ENCODE measurements at regions not wholly inside any gene's neighbourhood (a gene's known extent, or its start where the extent isn't known, plus 50 kb on each side); places are given as distances from the start of the nearest gene placed in this dataset.
"Not testable (repeated sequence)": the region's sequence is repeated elsewhere in the genome, so short reads cannot be mapped to it uniquely, and the experiment has no call there.

- not testable (repeated sequence) for H3K4me3 Mint-ChIP-seq (ENCODE audit: unreplicated experiment); DNase-seq (ENCODE audit: low spot score); H3K27ac Mint-ChIP-seq (ENCODE audit: unreplicated experiment); H3K36me3 Mint-ChIP-seq (ENCODE audit: low read depth, unreplicated experiment); H3K9me3 Mint-ChIP-seq (ENCODE audit: unreplicated experiment); H3K27me3 Mint-ChIP-seq (ENCODE audit: unreplicated experiment)
- peaks cover 27% of the 10 kb centered on the region for H3K4me1 Mint-ChIP-seq (ENCODE audit: unreplicated experiment)
Measured at GRCh38 chr12:131234841-131235271, 281.1 kb downstream of the ADGRD1 start.

GRCh38 chr12:131235871-131236271, 282.2 kb downstream of the ADGRD1 start:
- H3K4me3 Mint-ChIP-seq (ENCODE audit: unreplicated experiment): no peak overlapping the region
- DNase-seq (ENCODE audit: low spot score): no peak
- H3K36me3 Mint-ChIP-seq (ENCODE audit: low read depth, unreplicated experiment): peaks cover 5% of the 10 kb centered on the region
- H3K9me3 Mint-ChIP-seq (ENCODE audit: unreplicated experiment): no peaks in the 10 kb centered on the region
- H3K4me1 Mint-ChIP-seq (ENCODE audit: unreplicated experiment): peaks cover 17% of the 10 kb centered on the region
- no peak overlapping the region for H3K27ac Mint-ChIP-seq (ENCODE audit: unreplicated experiment)
- H3K27me3 Mint-ChIP-seq (ENCODE audit: unreplicated experiment): peaks cover 9% of the 10 kb centered on the region
- no peak for TF ChIP-seq CTCF (IDR thresholded peaks at IDR 0.05; ENCODE audit: unreplicated experiment)

GRCh38 chr12:131239384-131240094, 285.8 kb downstream of the ADGRD1 start:
- Mint-ChIP-seq H3K27ac (ENCODE audit: unreplicated experiment) (no peak overlapping the region), H3K4me1 (ENCODE audit: unreplicated experiment) (peaks cover 7% of the 10 kb centered on the region), H3K9me3 (ENCODE audit: unreplicated experiment) (no peaks in the 10 kb centered on the region), H3K36me3 (ENCODE audit: low read depth, unreplicated experiment) (peaks cover 3% of the 10 kb centered on the region), H3K27me3 (ENCODE audit: unreplicated experiment) (peaks cover 4% of the 10 kb centered on the region), H3K4me3 (ENCODE audit: unreplicated experiment) (no peak overlapping the region)
- TF ChIP-seq CTCF (IDR thresholded peaks at IDR 0.05; ENCODE audit: unreplicated experiment): no peak
- DNase-seq (ENCODE audit: low spot score): no peak

- H3K27me3 Mint-ChIP-seq (ENCODE audit: unreplicated experiment): peaks cover 5% of the 10 kb centered on the region
- H3K9me3 Mint-ChIP-seq (ENCODE audit: unreplicated experiment): no peaks in the 10 kb centered on the region
- no peak for TF ChIP-seq CTCF (IDR thresholded peaks at IDR 0.05; ENCODE audit: unreplicated experiment)
Measured at GRCh38 chr12:131241517-131241916, 287.8 kb downstream of the ADGRD1 start.

GRCh38 chr12:131242741-131243496, 289.2 kb downstream of the ADGRD1 start:
- Mint-ChIP-seq H3K4me3 (ENCODE audit: unreplicated experiment) (no peak overlapping the region), H3K27me3 (ENCODE audit: unreplicated experiment) (peaks cover 10% of the 10 kb centered on the region), H3K4me1 (ENCODE audit: unreplicated experiment) (no peaks in the 10 kb centered on the region), H3K9me3 (ENCODE audit: unreplicated experiment) (no peaks in the 10 kb centered on the region), H3K27ac (ENCODE audit: unreplicated experiment) (no peak overlapping the region), H3K36me3 (ENCODE audit: low read depth, unreplicated experiment) (peaks cover 7% of the 10 kb centered on the region)
- DNase-seq (ENCODE audit: low spot score): peak; percentile 29
- TF ChIP-seq CTCF (IDR thresholded peaks at IDR 0.05; ENCODE audit: unreplicated experiment): no peak

More at GRCh38 chr12:131241517-131241916, 287.8 kb downstream of the ADGRD1 start:
- Mint-ChIP-seq H3K4me1 (ENCODE audit: unreplicated experiment) (peaks cover 7% of the 10 kb centered on the region), H3K4me3 (ENCODE audit: unreplicated experiment) (no peak overlapping the region), H3K27ac (ENCODE audit: unreplicated experiment) (no peak overlapping the region), H3K36me3 (ENCODE audit: low read depth, unreplicated experiment) (peaks cover 3% of the 10 kb centered on the region)
- DNase-seq (ENCODE audit: low spot score): no peak

GRCh38 chr12:131244157-131244688, 290.5 kb downstream of the ADGRD1 start:
- peaks cover 12% of the 10 kb centered on the region for H3K36me3 Mint-ChIP-seq (ENCODE audit: low read depth, unreplicated experiment)
- not testable (repeated sequence) for H3K4me1 Mint-ChIP-seq (ENCODE audit: unreplicated experiment); H3K9me3 Mint-ChIP-seq (ENCODE audit: unreplicated experiment); H3K4me3 Mint-ChIP-seq (ENCODE audit: unreplicated experiment); H3K27me3 Mint-ChIP-seq (ENCODE audit: unreplicated experiment); H3K27ac Mint-ChIP-seq (ENCODE audit: unreplicated experiment); DNase-seq (ENCODE audit: low spot score)

GRCh38 chr12:131245161-131245560, 291.5 kb downstream of the ADGRD1 start:
- not testable (repeated sequence) for H3K4me1 Mint-ChIP-seq (ENCODE audit: unreplicated experiment); H3K9me3 Mint-ChIP-seq (ENCODE audit: unreplicated experiment); DNase-seq (ENCODE audit: low spot score); H3K27me3 Mint-ChIP-seq (ENCODE audit: unreplicated experiment); H3K27ac Mint-ChIP-seq (ENCODE audit: unreplicated experiment); H3K4me3 Mint-ChIP-seq (ENCODE audit: unreplicated experiment)
- H3K36me3 Mint-ChIP-seq (ENCODE audit: low read depth, unreplicated experiment): peaks cover 12% of the 10 kb centered on the region
